Thoracic aorta (tissue), 2 donors: ENCODE measurements at regions not wholly inside any gene's neighbourhood (a gene's known extent, or its start where the extent isn't known, plus 50 kb on each side); places are given as distances from the start of the nearest gene placed in this dataset.

ENCODE experiments used
- ATAC-seq: fragments of 150-250 bp; one replicate; pipeline ENCODE4 v1.8.0; 2017; ENCODE audit warnings: low read depth; ENCODE audit not compliant: insufficient number of reproducible peaks, low FRiP score
- DNase-seq: peaks from one replicate; pipeline ENCODE4 v3.0.0-alpha.2; 2020; ENCODE audit warnings: low spot score
- H3K27ac ChIP-seq, 2 donors: fragments of 200-600 bp; sonication (generic); 1 replicate in 1 of 2; 2 replicates in 1 of 2; pipeline ENCODE4 v1.5.1; 2016; ENCODE audit warnings: mild to moderate bottlenecking in 2 of 2, moderate library complexity in 2 of 2
- H3K27me3 ChIP-seq: fragments of 200-600 bp; sonication (generic); replicated peaks from 2 replicates; pipeline ENCODE4 v1.6.0; 2016; ENCODE audit warnings: mild to moderate bottlenecking; ENCODE audit not compliant: insufficient read depth
- H3K36me3 ChIP-seq: fragments of 200-600 bp; sonication (generic); one replicate; pipeline ENCODE4 v1.5.1; 2016
- H3K4me1 ChIP-seq, 2 donors: fragments of 200-600 bp; sonication (generic); 1 replicate in 1 of 2; 2 replicates in 1 of 2; pipeline versions ENCODE4 v1.5.1 to v1.6.0; 2016; ENCODE audit warnings: low read depth in 2 of 2, mild to moderate bottlenecking in 1 of 2; ENCODE audit not compliant: control insufficient read depth in 1 of 2
- H3K4me3 ChIP-seq: fragments of 200-600 bp; sonication (generic); 2 replicates; pipeline ENCODE4 v1.5.1; 2016; ENCODE audit warnings: mild to moderate bottlenecking
- H3K9me3 ChIP-seq: fragments of 200-600 bp; sonication (generic); 2 replicates; pipeline ENCODE4 v1.5.1; 2016
- CTCF ChIP-seq: fragments of 200-600 bp; sonication (generic); IDR thresholded peaks from one replicate; pipeline ENCODE4 v1.5.1; 2019; ENCODE audit warnings: antibody characterized with exemption

- DNase-seq (no peak), ATAC-seq (no peak)
- H3K27me3 ChIP-seq, result no peaks in the 10 kb centered on the region
- no peak overlapping the region for H3K4me3 ChIP-seq
- no peaks in the 10 kb centered on the region for H3K4me1 ChIP-seq
- no peaks in the 10 kb centered on the region for H3K9me3 ChIP-seq
- no peak overlapping the region for H3K27ac ChIP-seq
- no peak for TF ChIP-seq CTCF
- no peaks in the 10 kb centered on the region for H3K36me3 ChIP-seq
Measured at GRCh38 chr15:35198197-35198596, 113.1 kb upstream of the NANOGP8 start.

GRCh38 chr15:35197754-35198153 is 112.7 kb upstream of the NANOGP8 start:
- Histone ChIP-seq H3K27ac (no peak overlapping the region), H3K4me1 (no peaks in the 10 kb centered on the region), H3K4me3 (no peak overlapping the region), H3K27me3 (no peaks in the 10 kb centered on the region), H3K36me3 (no peaks in the 10 kb centered on the region), H3K9me3 (no peaks in the 10 kb centered on the region)
- DNase-seq (no peak), ATAC-seq (no peak)
- TF ChIP-seq CTCF, result no peak

- DNase-seq (no peak), ATAC-seq (no peak)
- Histone ChIP-seq H3K36me3 (no peaks in the 10 kb centered on the region), H3K4me3 (no peak overlapping the region), H3K27ac (no peak overlapping the region), H3K27me3 (no peaks in the 10 kb centered on the region), H3K9me3 (no peaks in the 10 kb centered on the region), H3K4me1 (no peaks in the 10 kb centered on the region)
- no peak for TF ChIP-seq CTCF
Measured at GRCh38 chr15:35197306-35197705, 112.2 kb upstream of the NANOGP8 start.

DNA sequence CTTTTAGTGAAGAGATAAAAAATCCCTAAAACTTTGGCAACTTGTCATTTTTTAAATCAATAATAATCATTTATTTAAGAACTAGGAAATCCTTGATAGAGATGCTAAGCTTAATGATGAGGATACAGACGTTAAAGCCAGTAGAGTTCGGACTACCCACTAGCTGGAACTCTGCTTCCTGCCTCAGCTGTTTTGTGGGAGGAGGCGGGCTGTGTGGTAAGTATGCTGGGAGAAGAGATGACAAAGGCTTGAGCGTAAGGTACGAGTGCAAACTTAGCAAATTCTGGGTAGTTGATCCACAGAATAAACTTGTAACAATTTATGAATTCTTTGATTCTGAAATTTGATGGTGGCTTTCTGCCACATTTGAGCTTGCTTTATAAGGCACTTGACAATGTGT is 111.2 kb upstream of the NANOGP8 start:
- no peak overlapping the region for H3K4me3 ChIP-seq
- DNase-seq (no peak), ATAC-seq (no peak)
- no peaks in the 10 kb centered on the region for H3K27me3 ChIP-seq
- H3K9me3 ChIP-seq, result peaks cover 4% of the 10 kb centered on the region
- TF ChIP-seq CTCF, result no peak
- H3K4me1 ChIP-seq, result no peaks in the 10 kb centered on the region
- no peak overlapping the region for H3K27ac ChIP-seq
- no peaks in the 10 kb centered on the region for H3K36me3 ChIP-seq

- H3K36me3 ChIP-seq, result no peaks in the 10 kb centered on the region
- no peak overlapping the region for H3K27ac ChIP-seq
- ATAC-seq (no peak), DNase-seq (no peak)
- H3K4me3 ChIP-seq, result no peak overlapping the region
- TF ChIP-seq CTCF, result no peak
- H3K4me1 ChIP-seq, result no peaks in the 10 kb centered on the region
- H3K9me3 ChIP-seq, result peaks cover 4% of the 10 kb centered on the region
- H3K27me3 ChIP-seq, result no peaks in the 10 kb centered on the region
Measured at GRCh38 chr15:35195649-35196048, 110.6 kb upstream of the NANOGP8 start.
